OCI-LY1 (cell line): ENCODE measurements at regions not wholly inside any gene's neighbourhood (a gene's known extent, or its start where the extent isn't known, plus 50 kb on each side); places are given as distances from the start of the nearest gene placed in this dataset.

Experiments
- EZH2 ChIP-seq: fragments of 200-600 bp; sonication (generic), shearing (Covaris generic); IDR thresholded peaks from 2 replicates; pipeline ENCODE4 v1.8.0; 2017; ENCODE audit warnings: borderline replicate concordance, mixed run types, mild to moderate bottlenecking, antibody characterized with exemption, low read length, moderate library complexity, mixed read lengths
- TF ChIP-seq, protein P1 (sequence below): fragments of 200-600 bp; sonication (generic), shearing (Covaris generic); IDR thresholded peaks from 2 replicates; pipeline ENCODE4 v1.5.1; 2017; ENCODE audit warnings: mild to moderate bottlenecking, antibody characterized with exemption, low read length, moderate library complexity, mixed read lengths

- TF ChIP-seq, protein P1, sequence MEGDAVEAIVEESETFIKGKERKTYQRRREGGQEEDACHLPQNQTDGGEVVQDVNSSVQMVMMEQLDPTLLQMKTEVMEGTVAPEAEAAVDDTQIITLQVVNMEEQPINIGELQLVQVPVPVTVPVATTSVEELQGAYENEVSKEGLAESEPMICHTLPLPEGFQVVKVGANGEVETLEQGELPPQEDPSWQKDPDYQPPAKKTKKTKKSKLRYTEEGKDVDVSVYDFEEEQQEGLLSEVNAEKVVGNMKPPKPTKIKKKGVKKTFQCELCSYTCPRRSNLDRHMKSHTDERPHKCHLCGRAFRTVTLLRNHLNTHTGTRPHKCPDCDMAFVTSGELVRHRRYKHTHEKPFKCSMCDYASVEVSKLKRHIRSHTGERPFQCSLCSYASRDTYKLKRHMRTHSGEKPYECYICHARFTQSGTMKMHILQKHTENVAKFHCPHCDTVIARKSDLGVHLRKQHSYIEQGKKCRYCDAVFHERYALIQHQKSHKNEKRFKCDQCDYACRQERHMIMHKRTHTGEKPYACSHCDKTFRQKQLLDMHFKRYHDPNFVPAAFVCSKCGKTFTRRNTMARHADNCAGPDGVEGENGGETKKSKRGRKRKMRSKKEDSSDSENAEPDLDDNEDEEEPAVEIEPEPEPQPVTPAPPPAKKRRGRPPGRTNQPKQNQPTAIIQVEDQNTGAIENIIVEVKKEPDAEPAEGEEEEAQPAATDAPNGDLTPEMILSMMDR, result no peak
- TF ChIP-seq EZH2, result no peak
These were observed 66.2 kb upstream of the SSBP2 start for GRCh38 chr5:81817086-81817485.
